AG20443 (cell line): ENCODE measurements at regions not wholly inside any gene's neighbourhood (a gene's known extent, or its start where the extent isn't known, plus 50 kb on each side); places are given as distances from the start of the nearest gene placed in this dataset.
"Not testable (repeated sequence)": the region's sequence is repeated elsewhere in the genome, so short reads cannot be mapped to it uniquely, and the experiment has no call there.

Experiments
- DNase-seq: peaks from one replicate; pipeline ENCODE4 v3.0.0; 2012; ENCODE audit warnings: low spot score, mixed read lengths

DNA sequence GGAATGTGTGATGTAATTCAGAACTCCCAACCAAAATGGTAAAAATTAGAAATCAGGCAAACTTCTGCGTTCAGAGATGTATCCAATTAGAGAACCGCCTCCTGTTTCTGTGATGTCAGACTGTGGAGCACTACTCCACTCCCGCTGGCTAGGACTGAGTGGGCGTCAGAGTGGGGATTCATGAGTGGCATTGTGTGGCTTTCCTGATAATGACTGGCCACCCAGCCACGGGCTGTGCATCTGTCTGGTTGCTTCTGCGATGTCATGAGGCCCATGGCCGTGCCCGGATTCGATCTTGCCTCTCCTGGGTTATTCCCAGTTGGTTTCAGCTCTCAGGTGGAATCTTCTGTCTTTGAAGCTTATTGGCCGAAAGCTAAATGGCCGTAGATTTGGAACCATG lies 87.1 kb upstream of the KCNA1 start:
- no peak for DNase-seq

DNA sequence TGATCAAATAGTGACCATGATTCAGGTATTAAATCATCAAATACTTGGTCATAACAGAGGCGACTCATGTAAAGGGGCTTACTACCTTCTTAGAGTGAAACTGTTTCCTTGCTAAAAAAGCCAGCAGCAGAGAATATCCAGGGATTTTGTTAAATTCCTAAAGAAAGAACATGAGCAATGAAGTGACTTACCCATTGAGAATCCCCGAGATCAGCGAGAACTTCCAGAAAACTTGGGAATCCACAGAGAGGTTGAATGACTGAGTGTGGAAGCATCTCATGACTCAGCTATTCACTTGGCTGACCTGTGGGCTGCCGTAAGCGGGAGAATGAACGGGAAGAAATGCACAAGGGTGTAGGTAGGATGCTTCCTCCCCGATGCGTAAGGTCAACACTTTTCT lies 85.3 kb upstream of the KCNA1 start:
- peak; percentile 66 for DNase-seq

DNA sequence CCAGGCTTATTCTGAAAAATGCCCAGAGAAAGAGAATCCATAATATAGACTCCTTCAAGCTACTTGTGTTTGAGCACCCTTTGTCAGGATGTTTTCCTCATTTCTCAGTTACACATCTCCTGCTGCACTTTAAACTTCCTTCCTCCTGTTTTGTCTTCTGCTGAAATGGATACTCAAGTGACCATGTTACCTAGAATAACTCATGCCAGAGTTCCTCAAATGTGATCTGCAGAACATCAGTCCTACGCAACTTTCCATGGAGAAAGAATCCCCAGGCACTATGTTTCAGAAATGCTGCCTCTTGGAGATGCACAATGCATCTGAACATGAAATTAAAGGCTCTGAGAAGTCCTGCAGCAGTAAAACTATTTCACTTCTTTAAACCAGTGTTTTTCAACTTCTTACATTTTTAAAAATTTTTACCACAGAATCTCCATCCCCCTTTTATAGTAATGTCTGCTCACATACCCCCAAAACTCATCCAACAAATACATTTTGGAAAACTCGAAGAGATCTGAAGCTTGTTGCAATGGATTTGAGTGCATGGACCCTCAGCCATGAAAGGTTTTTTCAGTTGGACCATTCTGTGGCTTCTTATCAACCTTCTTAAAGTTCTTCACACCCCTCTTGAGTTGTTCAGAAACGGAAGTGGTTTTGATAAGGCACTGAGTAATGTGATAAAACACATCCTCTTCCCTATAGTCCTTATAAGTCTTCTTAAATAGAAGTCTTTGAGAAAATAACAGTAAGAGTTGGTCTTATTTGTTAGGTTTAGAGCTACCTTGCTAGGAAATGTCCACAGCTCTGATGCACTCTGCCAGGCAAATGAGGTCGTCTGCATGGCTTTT lies 84.5 kb upstream of the KCNA1 start:
- no peak for DNase-seq

DNA sequence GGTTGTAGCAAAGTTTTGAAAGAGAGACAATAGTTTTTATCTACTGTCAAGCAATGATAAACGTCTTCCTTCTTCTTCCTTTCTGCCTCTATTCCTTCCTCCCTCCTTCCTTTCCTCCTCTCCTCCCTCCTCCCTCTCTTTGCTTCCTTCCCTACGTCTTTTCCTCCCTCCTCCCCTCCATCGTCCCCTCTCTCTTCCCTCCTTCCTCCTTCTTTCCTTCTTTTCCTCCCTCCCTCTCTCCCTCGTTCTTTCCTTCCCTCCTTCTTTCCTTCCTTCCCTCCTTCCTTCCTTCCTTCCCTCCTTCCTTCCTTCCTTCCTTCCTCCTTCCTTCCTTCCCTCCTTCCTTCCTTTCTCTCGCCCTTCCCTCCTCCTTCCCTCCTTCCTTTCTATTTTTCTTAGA lies 82.8 kb upstream of the KCNA1 start:
- no peak for DNase-seq

DNA sequence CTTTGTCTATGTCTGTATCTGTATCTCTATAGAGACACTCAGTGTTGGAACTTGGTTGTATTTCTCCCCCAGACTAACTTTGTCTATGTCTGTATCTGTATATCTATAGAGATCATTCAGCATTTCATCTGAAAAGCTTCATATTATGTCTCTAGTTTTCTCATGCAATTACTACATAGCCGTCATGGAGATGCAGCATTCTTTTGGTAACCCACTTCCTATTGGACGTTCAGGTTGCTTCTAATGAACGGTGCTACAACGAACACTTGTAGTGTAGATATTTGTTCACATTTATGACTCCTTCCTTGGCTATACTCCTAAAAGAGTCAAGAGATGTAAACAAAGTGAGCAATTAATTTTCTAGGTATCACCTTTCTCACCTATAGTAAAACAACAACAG lies 81.5 kb upstream of the KCNA1 start:
- DNase-seq, result no peak

DNA sequence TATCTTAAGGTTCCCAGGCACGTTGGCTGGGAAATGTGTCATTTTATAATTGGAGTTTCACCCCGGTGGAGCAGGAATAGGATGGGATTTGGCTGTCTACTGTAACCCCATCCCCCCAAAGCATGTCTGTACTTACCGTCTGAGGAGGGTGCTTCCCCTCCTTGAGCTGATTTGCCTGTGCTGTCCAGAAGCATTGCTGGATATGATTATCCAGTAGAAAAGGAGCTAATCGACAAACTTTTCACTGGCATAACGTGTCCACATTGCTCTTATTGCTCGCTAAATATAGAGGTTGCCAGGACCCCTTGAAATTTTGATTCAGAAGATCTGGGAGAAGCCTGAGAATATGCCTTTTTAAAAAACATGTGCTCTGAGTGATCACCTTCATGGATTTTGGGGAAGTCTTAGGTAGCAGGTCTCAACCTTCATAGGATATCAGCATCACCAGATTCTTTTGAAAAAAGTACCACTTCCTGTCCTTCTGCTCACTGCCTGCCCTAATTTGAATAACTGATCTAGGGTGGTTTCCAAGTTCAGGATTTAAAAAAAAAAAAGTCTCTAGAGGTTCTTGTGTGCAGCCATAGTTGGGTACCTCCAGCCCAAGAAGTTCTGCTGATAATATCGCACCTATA lies 80.4 kb upstream of the KCNA1 start:
- DNase-seq, result no peak

DNA sequence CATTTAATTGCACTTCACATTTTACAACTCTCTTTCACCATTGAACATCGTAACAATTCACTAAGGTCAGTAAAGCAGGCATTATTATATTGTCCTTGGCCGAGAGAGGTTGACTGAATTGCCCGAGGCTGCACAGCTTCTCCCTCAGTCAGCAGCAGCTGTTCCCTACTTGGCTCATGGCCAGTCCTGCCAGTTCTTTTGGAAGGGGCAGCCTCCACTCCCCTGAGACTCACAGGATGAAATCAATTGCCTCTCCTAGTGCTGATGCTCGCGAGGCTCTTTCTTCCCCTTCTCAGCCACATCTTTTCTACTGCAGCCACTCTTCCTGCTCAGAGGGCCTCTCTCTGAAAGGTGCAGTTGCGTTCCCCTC lies 79.9 kb upstream of the KCNA1 start:
- no peak for DNase-seq

GRCh38 chr12:4830556-4831210 lies 79.0 kb upstream of the KCNA1 start:
- no peak for DNase-seq

GRCh38 chr12:4833053-4833452 lies 76.7 kb upstream of the KCNA1 start:
- no peak for DNase-seq

DNA sequence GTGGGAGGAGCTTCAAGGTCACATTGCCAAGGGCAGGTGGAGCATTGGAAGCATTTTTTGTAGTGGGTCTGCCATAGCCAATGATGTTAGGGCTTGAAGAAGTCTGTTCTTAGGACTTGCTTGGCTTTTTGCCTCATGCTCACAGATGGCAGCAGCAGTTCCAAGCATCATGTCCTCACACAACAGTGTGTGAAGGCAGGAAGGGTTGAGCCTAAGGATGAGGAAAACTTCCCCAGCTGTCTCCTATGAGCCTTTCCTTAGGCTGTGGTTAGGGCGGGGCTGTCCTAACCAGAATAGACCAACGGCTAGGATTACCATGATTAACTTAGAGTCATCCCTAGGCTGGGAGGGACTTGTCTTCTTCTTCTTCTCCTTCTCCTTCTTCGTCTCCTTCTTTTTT lies 76.2 kb upstream of the KCNA1 start:
- DNase-seq, result no peak

DNA sequence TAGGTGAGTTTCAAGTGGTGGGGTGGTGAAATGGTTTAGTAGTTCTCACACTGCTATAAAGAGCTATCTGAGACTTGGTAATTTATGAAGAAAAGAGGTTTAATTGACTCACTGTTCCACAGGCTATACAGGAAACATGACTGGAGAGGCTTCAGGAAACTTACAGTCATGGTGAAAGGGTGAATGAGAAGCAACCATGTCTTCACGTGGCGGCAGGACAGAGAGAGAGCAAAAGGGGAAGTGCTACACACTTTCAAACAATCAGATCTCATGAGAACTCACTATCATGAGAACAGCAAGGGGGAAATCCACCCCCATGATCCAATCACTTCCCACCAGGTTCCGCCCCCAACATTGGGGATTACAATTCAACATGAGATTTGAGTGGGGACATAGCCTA lies 67.3 kb upstream of the KCNA1 start:
- DNase-seq, result not testable (repeated sequence)

DNA sequence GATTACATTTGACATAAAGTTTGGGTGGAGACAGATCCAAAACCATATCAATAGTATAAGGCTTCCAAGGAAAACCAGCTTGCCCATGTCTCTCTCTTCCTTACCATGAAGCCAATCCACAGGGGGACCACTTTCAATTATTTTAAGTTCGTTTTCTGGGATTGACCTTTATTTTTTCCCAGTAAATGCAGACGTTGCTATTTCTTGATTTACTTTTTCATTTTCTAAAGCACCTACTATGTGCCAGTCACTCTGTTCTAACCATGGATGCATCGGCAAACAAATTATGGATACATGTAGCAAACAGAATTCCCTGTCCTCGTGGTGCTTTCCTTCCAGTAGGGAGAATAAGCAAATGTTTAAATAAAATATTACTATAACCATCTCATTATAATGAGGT lies 65.8 kb upstream of the KCNA1 start:
- no peak for DNase-seq

GRCh38 chr12:4847713-4848112 lies 62.0 kb upstream of the KCNA1 start:
- DNase-seq, result no peak

DNA sequence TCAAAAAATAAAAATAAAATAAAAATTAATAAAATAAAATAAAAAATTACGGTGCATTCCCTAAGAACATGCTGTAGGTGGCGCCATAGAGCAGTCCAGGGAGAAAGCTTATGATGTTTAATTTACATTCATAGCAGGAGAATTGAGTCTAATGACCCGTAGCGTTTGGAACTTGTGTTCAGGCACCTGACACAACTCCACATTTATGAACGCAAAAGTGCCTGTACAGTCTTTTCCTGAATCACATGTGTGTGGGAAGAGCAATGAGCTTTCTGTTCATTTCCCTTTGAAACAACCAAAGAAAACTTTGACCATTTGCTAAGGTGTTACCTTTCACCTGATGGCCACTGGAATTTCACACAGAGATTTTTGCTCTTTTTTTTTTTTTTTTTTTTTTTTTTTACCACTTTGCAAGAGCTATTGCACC lies 60.6 kb upstream of the KCNA1 start:
- peak; percentile 64 for DNase-seq

DNA sequence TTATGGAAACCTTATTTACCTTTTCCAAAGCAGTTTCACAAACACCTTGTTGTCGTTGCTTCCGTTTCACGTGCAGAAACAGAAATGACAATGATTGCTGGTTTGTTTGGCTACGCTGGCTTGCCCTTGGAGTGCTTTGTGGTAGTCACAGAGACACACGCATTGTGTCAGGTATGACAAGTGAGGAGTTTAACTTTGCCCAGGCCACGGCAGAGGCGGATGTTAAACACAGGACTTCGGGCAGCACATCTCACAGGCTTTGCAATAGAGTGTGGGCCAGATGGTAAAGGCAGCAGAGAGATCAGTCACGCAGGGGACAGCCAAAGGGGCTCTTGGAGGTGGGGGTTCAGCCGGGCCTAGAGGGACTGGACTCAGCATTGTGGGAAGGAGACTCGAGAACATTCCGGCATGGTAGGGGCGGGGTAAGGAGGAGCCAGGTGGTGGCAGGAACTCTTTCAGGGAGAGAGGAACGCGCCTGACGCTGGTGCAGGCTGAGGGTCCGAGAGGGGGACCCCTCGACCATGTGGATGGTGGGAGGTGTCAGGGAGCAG lies 59.8 kb upstream of the KCNA1 start:
- no peak for DNase-seq

DNA sequence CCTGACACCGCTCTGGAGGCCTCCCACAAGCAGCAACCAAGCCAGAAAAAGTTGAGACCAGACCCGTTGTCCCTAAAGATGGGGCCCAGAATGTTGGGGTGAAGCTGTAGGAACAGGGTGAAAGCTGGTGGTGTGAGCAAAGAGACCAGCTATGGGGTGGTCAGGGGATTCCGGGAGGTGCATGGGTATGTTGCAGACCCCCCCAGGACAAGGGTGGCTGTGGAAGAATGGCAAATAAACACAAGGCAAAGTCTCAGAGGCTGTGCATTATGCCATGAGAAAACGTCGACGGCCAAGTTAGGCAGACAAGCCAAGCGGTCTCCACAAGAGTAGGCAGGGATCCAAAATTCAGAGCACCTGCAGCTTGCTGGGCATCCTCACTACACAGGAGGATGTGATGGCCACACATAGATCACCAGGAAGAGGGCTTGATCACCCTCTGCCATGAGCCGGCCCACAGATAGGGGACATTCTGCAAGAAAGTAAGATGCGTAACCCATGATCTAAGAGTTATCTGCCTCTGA lies 58.8 kb upstream of the KCNA1 start:
- DNase-seq, result no peak

- no peak for DNase-seq
Observed at GRCh38 chr12:4852308-4852707, 57.4 kb upstream of the KCNA1 start.

DNA sequence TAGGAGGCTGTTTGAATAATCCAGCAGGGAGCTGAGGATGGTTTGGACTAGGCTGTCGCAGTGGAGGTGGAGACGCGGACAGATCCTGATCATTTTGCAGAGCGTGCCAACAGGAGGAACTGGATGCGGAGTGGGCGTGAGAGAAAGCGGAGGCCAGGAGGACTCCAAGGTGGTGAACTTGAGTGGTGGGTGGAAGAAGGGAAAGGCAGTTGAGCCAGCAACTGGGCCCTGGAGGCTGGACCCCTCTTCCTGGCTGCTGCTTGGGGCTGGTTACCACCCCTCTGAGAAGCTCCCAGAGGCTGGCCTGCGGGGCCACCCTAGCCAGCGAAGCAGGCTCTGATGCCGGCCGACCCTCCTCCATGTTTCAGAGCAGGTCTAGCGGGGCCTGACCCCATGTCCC lies 56.8 kb upstream of the KCNA1 start:
- no peak for DNase-seq

GRCh38 chr12:4855121-4855924 lies 54.4 kb upstream of the KCNA1 start:
- peak; percentile 83 for DNase-seq

- DNase-seq, result no peak
Observed at GRCh38 chr12:4856596-4856995, 53.1 kb upstream of the KCNA1 start.

DNA sequence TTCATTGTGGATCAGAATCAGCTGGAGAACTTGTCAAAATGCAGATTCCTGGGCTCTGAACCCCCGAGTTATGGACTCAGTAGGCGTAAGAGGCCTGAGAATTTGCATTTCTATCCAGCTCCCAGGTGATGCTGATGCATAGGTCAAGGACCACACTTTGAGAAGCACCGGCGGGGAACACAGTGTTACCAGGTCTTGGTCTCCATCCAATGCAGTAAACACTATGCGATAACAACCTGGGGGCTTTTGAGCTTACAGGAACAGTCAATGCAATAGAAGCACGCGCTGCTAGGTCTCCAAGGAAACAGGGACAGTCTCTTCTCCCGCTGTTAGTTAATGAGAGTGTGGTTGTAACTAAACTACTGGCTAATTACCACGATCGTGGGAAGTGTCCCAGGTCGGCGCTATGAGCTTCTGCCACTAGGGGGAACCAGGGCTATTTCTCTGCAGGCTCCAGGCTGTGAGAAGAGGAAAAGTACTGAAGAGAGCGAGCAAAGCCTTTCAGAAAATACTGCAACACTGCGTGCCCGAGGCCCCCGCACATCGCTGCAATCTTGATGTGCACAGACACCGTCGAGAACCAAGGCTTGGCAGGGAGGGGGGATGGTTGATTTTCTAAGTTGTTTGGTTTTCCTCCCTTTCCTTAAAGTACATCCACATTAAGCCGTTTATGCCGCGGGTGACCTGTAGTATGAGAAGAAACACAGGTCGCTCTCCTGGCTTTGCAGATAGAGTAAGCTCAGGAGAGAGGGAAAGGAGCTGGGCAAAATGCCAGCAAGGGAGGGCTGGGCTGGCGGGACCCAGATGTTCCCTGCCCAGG lies 52.0 kb upstream of the KCNA1 start:
- peak; percentile 87 for DNase-seq
